SK-N-SH (cell line): ENCODE measurements at regions not wholly inside any gene's neighbourhood (a gene's known extent, or its start where the extent isn't known, plus 50 kb on each side); places are given as distances from the start of the nearest gene placed in this dataset.

Experiments used
- CTCF ChIA-PET: fragments of 300-600, 350-600 bp; formaldehyde crosslinking; extraction: SDS; loops from one replicate; lab custom pipeline; 2021; lab: Yijun Ruan, JAX
- POLR2A ChIA-PET: fragments of 350-600 bp; sonication (Branson Sonifier 250); formaldehyde crosslinking; extraction: SDS; loops from one replicate; lab custom pipeline; 2020; ENCODE audit warnings: antibody characterized with exemption, inconsistent platforms; lab: Yijun Ruan, JAX
- DNase-seq: peaks from one replicate; pipeline ENCODE4 v3.0.0; 2012
- H2AFZ ChIP-seq: fragments of 200-600 bp; sonication (generic); 2 replicates; pipeline ENCODE4 v1.8.1; 2016; ENCODE audit warnings: antibody characterized with exemption, mild to moderate bottlenecking, low read depth
- H3F3A ChIP-seq: fragments of 200-600 bp; sonication (generic); replicated peaks from 2 replicates; pipeline ENCODE3; 2016; ENCODE audit warnings: antibody characterized with exemption, mild to moderate bottlenecking; ENCODE audit not compliant: insufficient read depth
- H3K27ac ChIP-seq, 2 experiments: fragments of 200-500 bp in 1 of 2; fragments of 200-600 bp in 1 of 2; sonication (Bioruptor generic) in 1 of 2; sonication (generic), shearing (Covaris generic) in 1 of 2; 2 replicates each; pipeline versions ENCODE4 v1.5.1 to v1.6.1; 2014 to 2016; ENCODE audit warnings: low read depth in 2 of 2, inconsistent platforms in 1 of 2, low read length in 1 of 2, mild to moderate bottlenecking in 1 of 2, mixed read lengths in 1 of 2
- H3K27me3 ChIP-seq: fragments of 200-600 bp; sonication (generic), shearing (Covaris generic); 2 replicates; pipeline ENCODE4 v1.6.1; 2016; ENCODE audit warnings: mixed run types; ENCODE audit not compliant: insufficient read depth
- H3K36me3 ChIP-seq, 2 experiments: fragments of 200-500 bp in 1 of 2; fragments of 200-600 bp in 1 of 2; sonication (Bioruptor generic) in 1 of 2; sonication (generic) in 1 of 2; replicated peaks in 1 of 2; 2 replicates each; pipeline versions ENCODE3 to v1.5.1; 2014 to 2016; ENCODE audit warnings: low read length in 1 of 2, mild to moderate bottlenecking in 1 of 2; ENCODE audit not compliant: insufficient read depth in 2 of 2, control insufficient read depth in 1 of 2
- H3K4me1 ChIP-seq, 2 experiments: fragments of 200-500 bp in 1 of 2; fragments of 200-600 bp in 1 of 2; sonication (Bioruptor generic) in 1 of 2; sonication (generic), shearing (Covaris generic) in 1 of 2; 2 replicates each; pipeline versions ENCODE4 v1.5.1 to v1.6.1; 2014 to 2016; ENCODE audit warnings: low read depth in 1 of 2, low read length in 1 of 2, mixed run types in 1 of 2; ENCODE audit not compliant: insufficient read depth in 2 of 2, control insufficient read depth in 1 of 2
- H3K4me2 ChIP-seq: fragments of 200-600 bp; sonication (generic), shearing (Covaris generic); 2 replicates; pipeline ENCODE4 v1.6.1; 2017; ENCODE audit warnings: mixed run types
- H3K4me3 ChIP-seq, 2 experiments: fragments of 200-500 bp in 1 of 2; fragments of 200-600 bp in 1 of 2; sonication (Bioruptor generic) in 1 of 2; sonication (generic), shearing (Covaris generic) in 1 of 2; 2 replicates each; pipeline versions ENCODE4 v1.5.1 to v1.8.1; 2014 to 2016; ENCODE audit warnings: low read depth in 2 of 2, inconsistent platforms in 1 of 2, low read length in 1 of 2, mild to moderate bottlenecking in 1 of 2, mixed read lengths in 1 of 2, moderate library complexity in 1 of 2
- H3K79me2 ChIP-seq: fragments of 200-600 bp; sonication (generic); 2 replicates; pipeline ENCODE4 v1.8.1; 2017; ENCODE audit warnings: mild to moderate bottlenecking; ENCODE audit not compliant: insufficient read depth
- H3K9ac ChIP-seq: fragments of 200-600 bp; sonication (generic); 2 replicates; pipeline ENCODE4 v1.6.1; 2017; ENCODE audit warnings: mixed run types
- H3K9me2 ChIP-seq: fragments of 200-600 bp; sonication (generic); 2 replicates; pipeline ENCODE4 v1.6.1; 2017; ENCODE audit warnings: mixed run types
- H3K9me3 ChIP-seq: fragments of 200-600 bp; sonication (generic); 2 replicates; pipeline ENCODE4 v1.6.1; 2017; ENCODE audit warnings: mixed run types, mild to moderate bottlenecking, moderate library complexity
- H4K20me1 ChIP-seq: fragments of 200-600 bp; sonication (generic); 2 replicates; pipeline ENCODE4 v1.6.1; 2017; ENCODE audit warnings: mild to moderate bottlenecking, mixed run types; ENCODE audit not compliant: insufficient read depth
- CHD2 ChIP-seq: fragments of 150-350 bp; IDR thresholded peaks from 2 replicates; pipeline ENCODE4 v1.6.1; 2018; ENCODE audit warnings: low read length; ENCODE audit not compliant: partially characterized antibody
- CTCF ChIP-seq: fragments of 200-600 bp; sonication (generic); IDR thresholded peaks from 2 replicates; pipeline ENCODE4 v1.6.1; 2017; ENCODE audit warnings: antibody characterized with exemption, mild to moderate bottlenecking, moderate library complexity
- ELF1 ChIP-seq: IDR thresholded peaks from 2 replicates; pipeline ENCODE4 v1.4.0; 2012
- FOSL2 ChIP-seq: IDR thresholded peaks from 2 replicates; pipeline ENCODE4 v1.4.0; 2012; ENCODE audit warnings: low read depth, mild to moderate bottlenecking, moderate library complexity, borderline replicate concordance
- FOXJ3 ChIP-seq: sonication (generic); formaldehyde crosslinking; IDR thresholded peaks from 2 replicates; pipeline ENCODE4 v1.5.1; 2020; ENCODE audit warnings: mild to moderate bottlenecking, missing genetic modification reagents
- FOXM1 ChIP-seq: IDR thresholded peaks from 2 replicates; pipeline ENCODE4 v1.4.0; 2012; ENCODE audit warnings: low read depth, mild to moderate bottlenecking
- GABPA ChIP-seq: IDR thresholded peaks from 2 replicates; pipeline ENCODE4 v1.4.0; 2012; ENCODE audit warnings: low read depth, mild to moderate bottlenecking
- IRF3 ChIP-seq: fragments of 150-350 bp; IDR thresholded peaks from 2 replicates; pipeline ENCODE4 v1.6.1; 2016; ENCODE audit warnings: mild to moderate bottlenecking, low read depth, low read length
- MAX ChIP-seq: IDR thresholded peaks from 2 replicates; pipeline ENCODE4 v1.4.0; 2012; ENCODE audit warnings: low read depth
- MEF2A ChIP-seq: IDR thresholded peaks from 2 replicates; pipeline ENCODE4 v1.4.0; 2012; ENCODE audit warnings: low read depth, borderline replicate concordance
- MXI1 ChIP-seq: IDR thresholded peaks from 2 replicates; pipeline ENCODE4 v1.6.1; 2012; ENCODE audit warnings: mild to moderate bottlenecking, low read depth, low read length, improper control_type of control experiment
- NRF1 ChIP-seq: IDR thresholded peaks from 2 replicates; pipeline ENCODE4 v1.6.1; 2012; ENCODE audit warnings: low read depth, mild to moderate bottlenecking, low read length
- PBX3 ChIP-seq: IDR thresholded peaks from 2 replicates; pipeline ENCODE4; 2012
- POLR2AphosphoS5 ChIP-seq: IDR thresholded peaks from 2 replicates; pipeline ENCODE4 v1.6.1; 2012; ENCODE audit warnings: low read depth, low read length
- RAD21 ChIP-seq: IDR thresholded peaks from 2 replicates; pipeline ENCODE4 v1.6.1; 2012; ENCODE audit warnings: mild to moderate bottlenecking, low read length
- RCOR1 ChIP-seq: fragments of 150-350 bp; IDR thresholded peaks from 2 replicates; pipeline ENCODE4 v1.6.1; 2017; ENCODE audit warnings: antibody characterized with exemption, low read length
- RXRA ChIP-seq: IDR thresholded peaks from 2 replicates; pipeline ENCODE4 v1.4.0; 2012; ENCODE audit warnings: low read depth, mild to moderate bottlenecking, borderline replicate concordance
- SIN3A ChIP-seq: IDR thresholded peaks from 2 replicates; pipeline ENCODE4 v1.6.1; 2012; ENCODE audit warnings: low read depth, mild to moderate bottlenecking, low read length, moderate library complexity, borderline replicate concordance
- YY1 ChIP-seq: IDR thresholded peaks from 2 replicates; pipeline ENCODE4 v1.4.0; 2012; ENCODE audit warnings: low read depth, mild to moderate bottlenecking
- WGBS: methylation state at CpG from one replicate; pipeline ENCODE4 v1.1.6; 2017; ENCODE audit warnings: low lambda C conversion rate; 5-methylcytosine and 5-hydroxymethylcytosine counted together
- TF ChIP-seq, protein P1 (sequence below): IDR thresholded peaks from 2 replicates; pipeline ENCODE4 v1.4.0; 2012; ENCODE audit warnings: low read depth, borderline replicate concordance

- 94% methylated on average over 2 of the region's 2 CpGs for WGBS
- Histone ChIP-seq H3K9me3 (no peaks in the 10 kb centered on the region), H3K9me2 (no peaks in the 10 kb centered on the region), H3K36me3 (no peaks in the 10 kb centered on the region), H3K4me1 (no peaks in the 10 kb centered on the region; a peak in 1 of 4 replicates), H3F3A (no peaks in the 10 kb centered on the region), H2AFZ (0 out of 2 replicates have a peak overlapping the region, but pooled peaks have one; percentile 29), H4K20me1 (no peaks in the 10 kb centered on the region), H3K27ac (no peak overlapping the region), H3K27me3 (no peaks in the 10 kb centered on the region), H3K9ac (no peak overlapping the region), H3K4me3 (no peak overlapping the region), H3K4me2 (no peak overlapping the region), H3K79me2 (no peaks in the 10 kb centered on the region)
- no peak for TF ChIP-seq RAD21
- no peak for TF ChIP-seq PBX3
- TF ChIP-seq ELF1, result no peak
- no peak for TF ChIP-seq IRF3
- TF ChIP-seq MAX, result no peak
- TF ChIP-seq MEF2A, result no peak
- no peak for TF ChIP-seq SIN3A
- CTCF ChIA-PET, result interaction anchor here (0.8 to 1.8 kb wide), 2 partner anchors 9 to 10 kb away, joined by 3 to 5 read pairs; no protein-coding TSS in a partner anchor
- POLR2A ChIA-PET, result no interaction called here
- DNase-seq, result no peak
These were observed 498.2 kb upstream of the CITED2 start for GRCh38 chr6:139872665-139873064.

DNA sequence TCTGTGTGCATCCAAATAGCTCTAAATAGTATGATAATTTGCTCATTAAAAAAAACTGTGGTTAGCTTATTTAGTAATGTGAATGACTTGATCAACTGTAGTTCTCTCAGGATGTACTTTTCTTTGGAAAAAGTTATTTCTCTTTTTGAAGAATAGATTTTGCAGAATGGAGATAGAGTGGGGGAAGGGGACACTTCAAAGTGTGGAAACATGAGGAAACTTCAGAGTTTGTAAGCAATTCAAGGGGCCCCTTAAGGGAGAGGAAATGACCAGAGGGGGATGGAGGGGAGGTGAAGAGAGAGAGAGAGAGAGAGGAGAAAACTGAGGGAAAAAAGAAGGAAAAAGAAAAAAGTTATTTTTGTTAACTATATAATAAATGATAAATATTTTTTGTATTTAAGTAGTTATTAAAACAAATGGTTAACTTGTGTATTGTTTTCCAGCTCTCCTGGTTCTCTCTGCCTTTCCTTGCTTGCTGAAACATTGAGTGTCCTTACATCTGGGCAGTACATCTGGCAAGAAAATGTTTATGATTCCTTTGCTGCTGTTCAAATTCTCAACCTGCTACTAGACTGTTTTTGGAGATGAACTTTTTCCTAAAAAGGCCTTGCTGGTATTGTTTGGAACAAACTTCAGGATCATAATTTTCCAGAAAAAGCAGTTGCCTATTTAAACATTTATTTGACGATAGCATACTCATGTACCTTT is 497.5 kb upstream of the CITED2 start:
- H3K9me2 ChIP-seq, result no peaks in the 10 kb centered on the region
- H4K20me1 ChIP-seq, result no peaks in the 10 kb centered on the region
- H3K4me2 ChIP-seq, result no peak overlapping the region
- no peak overlapping the region for H3K27ac ChIP-seq
- no peak overlapping the region for H3K9ac ChIP-seq
- no peak for DNase-seq
- 88% methylated on average over 1 of the region's 1 CpG for WGBS
- no peaks in the 10 kb centered on the region for H3K27me3 ChIP-seq
- H3K36me3 ChIP-seq, result no peaks in the 10 kb centered on the region
- H3K79me2 ChIP-seq, result no peaks in the 10 kb centered on the region
- POLR2A ChIA-PET, result no interaction called here
- CTCF ChIA-PET, result interaction anchor here (0.6 to 1.8 kb wide), 2 partner anchors 11 to 427 kb away, joined by 3 to 5 read pairs; no protein-coding TSS in a partner anchor
- no peak overlapping the region for H3K4me3 ChIP-seq
- H2AFZ ChIP-seq, result no peak overlapping the region
- H3F3A ChIP-seq, result no peaks in the 10 kb centered on the region
- no peaks in the 10 kb centered on the region; a peak in 1 of 4 replicates for H3K4me1 ChIP-seq
- H3K9me3 ChIP-seq, result no peaks in the 10 kb centered on the region
- no peak for TF ChIP-seq RXRA
- TF ChIP-seq GABPA, result no peak
- no peak for TF ChIP-seq CTCF
- TF ChIP-seq MEF2A, result no peak
- TF ChIP-seq FOXJ3 (CRISPR knock-in tag), result no peak
- no peak for TF ChIP-seq YY1
- TF ChIP-seq FOXM1, result no peak
- no peak for TF ChIP-seq CHD2
- TF ChIP-seq SIN3A, result no peak
- no peak for TF ChIP-seq MXI1
- TF ChIP-seq NRF1, result no peak
- TF ChIP-seq FOSL2, result no peak
- no peak for TF ChIP-seq POLR2AphosphoS5
- TF ChIP-seq RCOR1, result no peak
- TF ChIP-seq, protein P1, sequence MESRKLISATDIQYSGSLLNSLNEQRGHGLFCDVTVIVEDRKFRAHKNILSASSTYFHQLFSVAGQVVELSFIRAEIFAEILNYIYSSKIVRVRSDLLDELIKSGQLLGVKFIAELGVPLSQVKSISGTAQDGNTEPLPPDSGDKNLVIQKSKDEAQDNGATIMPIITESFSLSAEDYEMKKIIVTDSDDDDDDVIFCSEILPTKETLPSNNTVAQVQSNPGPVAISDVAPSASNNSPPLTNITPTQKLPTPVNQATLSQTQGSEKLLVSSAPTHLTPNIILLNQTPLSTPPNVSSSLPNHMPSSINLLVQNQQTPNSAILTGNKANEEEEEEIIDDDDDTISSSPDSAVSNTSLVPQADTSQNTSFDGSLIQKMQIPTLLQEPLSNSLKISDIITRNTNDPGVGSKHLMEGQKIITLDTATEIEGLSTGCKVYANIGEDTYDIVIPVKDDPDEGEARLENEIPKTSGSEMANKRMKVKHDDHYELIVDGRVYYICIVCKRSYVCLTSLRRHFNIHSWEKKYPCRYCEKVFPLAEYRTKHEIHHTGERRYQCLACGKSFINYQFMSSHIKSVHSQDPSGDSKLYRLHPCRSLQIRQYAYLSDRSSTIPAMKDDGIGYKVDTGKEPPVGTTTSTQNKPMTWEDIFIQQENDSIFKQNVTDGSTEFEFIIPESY, result no peak
